ENCODE measurements at regions not wholly inside any gene's neighbourhood (a gene's known extent, or its start where the extent isn't known, plus 50 kb on each side); places are given as distances from the start of the nearest gene placed in this dataset.

DNA sequence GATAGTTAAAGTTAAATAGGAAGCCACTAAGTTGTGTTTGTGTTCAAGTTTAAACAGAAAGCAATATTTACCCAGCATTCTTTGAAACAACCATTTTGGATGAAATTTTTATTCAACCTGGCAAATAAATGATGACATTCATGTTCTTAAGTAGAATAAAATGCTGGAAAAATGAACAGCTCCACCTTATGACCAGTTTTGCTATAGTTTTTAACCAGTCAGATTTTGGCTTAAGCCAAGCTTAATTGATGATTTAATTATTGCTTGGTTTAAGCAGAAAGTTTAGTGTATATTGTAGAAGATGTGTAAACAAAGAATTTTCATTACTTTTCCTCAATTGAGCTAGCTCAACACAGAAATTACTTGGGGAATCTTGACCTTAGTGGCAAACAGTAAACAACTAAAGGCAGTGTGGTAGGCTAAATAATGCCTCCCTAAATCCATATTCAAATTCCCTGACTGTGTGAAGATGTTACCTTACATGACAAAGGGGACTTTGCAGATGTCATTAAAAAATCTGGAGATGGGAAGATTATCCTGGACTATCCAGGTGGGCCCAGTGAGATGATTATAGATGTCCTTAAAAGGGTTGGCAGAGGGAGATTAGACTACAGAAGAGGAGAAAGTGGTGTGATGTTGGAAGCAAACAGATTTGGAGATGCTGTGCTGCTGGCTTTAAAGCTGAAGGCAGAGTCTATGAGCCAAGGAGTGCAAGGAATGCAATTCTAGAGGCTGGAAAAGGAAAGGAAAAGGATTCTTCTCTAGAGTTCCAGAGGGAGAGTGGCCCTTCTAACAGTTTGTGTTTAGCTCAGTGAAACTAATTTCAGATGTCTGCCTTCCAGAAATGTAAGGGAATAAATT is 448.6 kb upstream of the GOLIM4 start:
- TF ChIP-seq, protein P1, sequence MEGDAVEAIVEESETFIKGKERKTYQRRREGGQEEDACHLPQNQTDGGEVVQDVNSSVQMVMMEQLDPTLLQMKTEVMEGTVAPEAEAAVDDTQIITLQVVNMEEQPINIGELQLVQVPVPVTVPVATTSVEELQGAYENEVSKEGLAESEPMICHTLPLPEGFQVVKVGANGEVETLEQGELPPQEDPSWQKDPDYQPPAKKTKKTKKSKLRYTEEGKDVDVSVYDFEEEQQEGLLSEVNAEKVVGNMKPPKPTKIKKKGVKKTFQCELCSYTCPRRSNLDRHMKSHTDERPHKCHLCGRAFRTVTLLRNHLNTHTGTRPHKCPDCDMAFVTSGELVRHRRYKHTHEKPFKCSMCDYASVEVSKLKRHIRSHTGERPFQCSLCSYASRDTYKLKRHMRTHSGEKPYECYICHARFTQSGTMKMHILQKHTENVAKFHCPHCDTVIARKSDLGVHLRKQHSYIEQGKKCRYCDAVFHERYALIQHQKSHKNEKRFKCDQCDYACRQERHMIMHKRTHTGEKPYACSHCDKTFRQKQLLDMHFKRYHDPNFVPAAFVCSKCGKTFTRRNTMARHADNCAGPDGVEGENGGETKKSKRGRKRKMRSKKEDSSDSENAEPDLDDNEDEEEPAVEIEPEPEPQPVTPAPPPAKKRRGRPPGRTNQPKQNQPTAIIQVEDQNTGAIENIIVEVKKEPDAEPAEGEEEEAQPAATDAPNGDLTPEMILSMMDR (IDR thresholded peaks at IDR 0.05; ENCODE audit: insufficient read depth, low read length, poor library complexity, severe bottlenecking) = no peak
- no peak for TF ChIP-seq EZH2phosphoT487 (conservative IDR thresholded peaks at IDR 0.05; ENCODE audit: low read length)
